ENCODE measurements at regions not wholly inside any gene's neighbourhood (a gene's known extent, or its start where the extent isn't known, plus 50 kb on each side); places are given as distances from the start of the nearest gene placed in this dataset.

- Mint-ChIP-seq H3K4me1 (no peaks in the 10 kb centered on the region), H3K27ac (no peak overlapping the region), H3K4me3 (no peak overlapping the region), H3K9me3 (peaks cover 0 to 10% (median 6%) of the 10 kb centered on the region in 7 donors), H3K36me3 (no peaks in the 10 kb centered on the region), H3K27me3 (no peaks in the 10 kb centered on the region)
- H3K4me3 ChIP-seq (ENCODE audit: low read depth, low read length), result no peak overlapping the region
- no peaks in the 10 kb centered on the region for H3K27me3 ChIP-seq (ENCODE audit: control insufficient read depth, insufficient read depth, low read length)
- no peak for ATAC-seq (ENCODE audit: low read depth in 2 of 2)
- H3K27ac ChIP-seq (ENCODE audit: insufficient read depth, low read length, poor library complexity, severe bottlenecking), result no peak overlapping the region
- H3K4me1 ChIP-seq (ENCODE audit: control insufficient read depth, insufficient read depth, low read length, poor library complexity, severe bottlenecking), result no peaks in the 10 kb centered on the region
- H3K9me3 ChIP-seq (ENCODE audit: control insufficient read depth in 2 of 2, low read length in 2 of 2), result no peaks in the 10 kb centered on the region
- DNase-seq, result no peak
- H3K36me3 ChIP-seq (ENCODE audit: control insufficient read depth, insufficient read depth, low read length), result no peaks in the 10 kb centered on the region
Measured at GRCh38 chr4:45640281-45640680, 483.6 kb downstream of the GABRG1 start.

DNA sequence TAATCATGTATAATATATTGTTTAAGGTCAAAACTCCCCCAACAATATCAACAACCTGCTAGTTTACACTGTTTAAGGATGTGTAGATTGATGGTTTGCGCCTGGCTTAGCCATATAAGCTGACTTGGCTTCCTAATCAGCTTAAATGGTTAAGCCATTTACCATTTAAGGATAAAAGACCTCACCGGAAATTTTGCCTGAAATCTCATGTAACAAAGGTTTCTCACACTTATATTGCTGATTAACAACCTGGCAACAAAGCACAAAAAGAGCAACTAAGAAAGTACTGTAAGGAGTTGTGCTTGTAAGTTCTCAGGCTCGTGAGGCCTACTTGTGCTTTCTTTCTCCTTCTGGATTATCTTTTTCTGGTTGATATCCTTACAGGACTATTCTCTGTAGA, 485.2 kb downstream of the GABRG1 start:
- no peaks in the 10 kb centered on the region for H3K36me3 Mint-ChIP-seq

DNA sequence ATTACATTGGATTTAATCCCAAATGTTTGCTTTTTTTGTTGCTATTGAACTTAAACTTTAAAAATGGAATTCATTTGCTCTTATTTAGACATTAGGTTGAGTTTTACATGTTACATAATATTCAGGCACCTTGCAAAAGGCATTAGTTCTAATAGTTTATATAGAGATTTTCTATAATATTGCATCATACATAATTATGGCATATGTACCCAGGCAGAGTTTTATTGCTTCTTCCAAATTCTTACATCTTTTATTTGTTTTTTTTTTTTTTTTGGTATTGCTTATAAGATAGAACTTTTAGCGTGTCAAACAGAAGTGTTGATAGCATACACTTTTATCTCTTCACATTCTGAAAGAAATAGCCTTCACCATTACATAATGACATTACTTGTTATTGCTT, 487.7 kb downstream of the GABRG1 start:
- Histone ChIP-seq H3K36me3 (ENCODE audit: control insufficient read depth, insufficient read depth, low read length) (no peaks in the 10 kb centered on the region), H3K9me3 (ENCODE audit: control insufficient read depth in 2 of 2, low read length in 2 of 2) (no peaks in the 10 kb centered on the region), H3K4me3 (ENCODE audit: low read depth, low read length) (no peak overlapping the region), H3K4me1 (ENCODE audit: control insufficient read depth, insufficient read depth, low read length, poor library complexity, severe bottlenecking) (no peaks in the 10 kb centered on the region), H3K27me3 (ENCODE audit: control insufficient read depth, insufficient read depth, low read length) (no peaks in the 10 kb centered on the region), H3K27ac (ENCODE audit: insufficient read depth, low read length, poor library complexity, severe bottlenecking) (no peak overlapping the region)
- Mint-ChIP-seq H3K4me1 (no peaks in the 10 kb centered on the region), H3K9me3 (peaks cover 0 to 10% (median 5%) of the 10 kb centered on the region in 7 donors), H3K4me3 (no peak overlapping the region), H3K27ac (no peak overlapping the region), H3K27me3 (no peaks in the 10 kb centered on the region), H3K36me3 (no peaks in the 10 kb centered on the region)
- DNase-seq (no peak), ATAC-seq (ENCODE audit: low read depth in 2 of 2) (no peak)

More for the DNA sequence above, 485.2 kb downstream of the GABRG1 start:
- ATAC-seq (ENCODE audit: low read depth in 2 of 2) (no peak), DNase-seq (no peak)
- Histone ChIP-seq H3K4me1 (ENCODE audit: control insufficient read depth, insufficient read depth, low read length, poor library complexity, severe bottlenecking) (no peaks in the 10 kb centered on the region), H3K27ac (ENCODE audit: insufficient read depth, low read length, poor library complexity, severe bottlenecking) (no peak overlapping the region), H3K9me3 (ENCODE audit: control insufficient read depth in 2 of 2, low read length in 2 of 2) (no peaks in the 10 kb centered on the region), H3K4me3 (ENCODE audit: low read depth, low read length) (no peak overlapping the region), H3K36me3 (ENCODE audit: control insufficient read depth, insufficient read depth, low read length) (no peaks in the 10 kb centered on the region), H3K27me3 (ENCODE audit: control insufficient read depth, insufficient read depth, low read length) (no peaks in the 10 kb centered on the region)
- Mint-ChIP-seq H3K27me3 (no peaks in the 10 kb centered on the region), H3K4me1 (no peaks in the 10 kb centered on the region), H3K4me3 (no peak overlapping the region), H3K9me3 (peaks cover 0 to 9% (median 6%) of the 10 kb centered on the region in 7 donors), H3K27ac (no peak overlapping the region)

GRCh38 chr4:45629717-45630116, 494.1 kb downstream of the GABRG1 start:
- Mint-ChIP-seq H3K27ac (no peak overlapping the region), H3K9me3 (peaks cover 3 to 14% (median 6%) of the 10 kb centered on the region in 7 donors), H3K4me3 (no peak overlapping the region), H3K27me3 (no peaks in the 10 kb centered on the region), H3K4me1 (no peaks in the 10 kb centered on the region), H3K36me3 (no peaks in the 10 kb centered on the region)
- ATAC-seq (ENCODE audit: low read depth in 2 of 2) (no peak), DNase-seq (no peak)
- Histone ChIP-seq H3K27me3 (ENCODE audit: control insufficient read depth, insufficient read depth, low read length) (no peaks in the 10 kb centered on the region), H3K9me3 (ENCODE audit: control insufficient read depth in 2 of 2, low read length in 2 of 2) (no peaks in the 10 kb centered on the region), H3K4me1 (ENCODE audit: control insufficient read depth, insufficient read depth, low read length, poor library complexity, severe bottlenecking) (no peaks in the 10 kb centered on the region), H3K27ac (ENCODE audit: insufficient read depth, low read length, poor library complexity, severe bottlenecking) (no peak overlapping the region), H3K36me3 (ENCODE audit: control insufficient read depth, insufficient read depth, low read length) (no peaks in the 10 kb centered on the region), H3K4me3 (ENCODE audit: low read depth, low read length) (no peak overlapping the region)

GRCh38 chr4:45621971-45622370, 501.9 kb downstream of the GABRG1 start:
- Histone ChIP-seq H3K27me3 (ENCODE audit: control insufficient read depth, insufficient read depth, low read length) (no peaks in the 10 kb centered on the region), H3K36me3 (ENCODE audit: control insufficient read depth, insufficient read depth, low read length) (no peaks in the 10 kb centered on the region), H3K27ac (ENCODE audit: insufficient read depth, low read length, poor library complexity, severe bottlenecking) (no peak overlapping the region), H3K4me3 (ENCODE audit: low read depth, low read length) (no peak overlapping the region), H3K9me3 (ENCODE audit: control insufficient read depth in 2 of 2, low read length in 2 of 2) (no peaks in the 10 kb centered on the region), H3K4me1 (ENCODE audit: control insufficient read depth, insufficient read depth, low read length, poor library complexity, severe bottlenecking) (no peaks in the 10 kb centered on the region)
- H3K27ac Mint-ChIP-seq, result no peak overlapping the region
- H3K4me3 Mint-ChIP-seq, result no peak overlapping the region
- ATAC-seq (ENCODE audit: low read depth in 2 of 2), result no peak
- no peaks in the 10 kb centered on the region for H3K4me1 Mint-ChIP-seq
- H3K9me3 Mint-ChIP-seq, result peaks cover 0 to 5% (median 4%) of the 10 kb centered on the region in 7 donors
- no peaks in the 10 kb centered on the region for H3K27me3 Mint-ChIP-seq
- H3K36me3 Mint-ChIP-seq, result no peaks in the 10 kb centered on the region
- DNase-seq, result no peak

DNA sequence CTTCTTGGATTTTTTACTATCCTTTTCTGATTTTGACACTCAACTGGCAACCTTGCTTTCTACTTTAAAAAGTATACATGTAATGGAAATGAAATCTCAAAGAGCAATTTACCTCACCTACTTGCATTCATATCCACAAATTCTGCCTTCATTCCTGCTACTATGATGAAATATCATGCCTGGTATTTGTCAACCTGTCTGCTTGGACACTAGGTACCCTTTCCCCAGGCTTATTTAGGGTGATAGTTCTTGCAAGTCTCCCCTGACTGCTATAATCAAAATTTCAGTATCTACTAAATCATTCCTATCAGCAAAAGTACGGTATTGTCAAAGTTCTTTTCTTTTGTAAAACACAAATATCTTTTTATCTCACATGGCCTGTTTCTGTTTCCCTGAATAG, 503.0 kb downstream of the GABRG1 start:
- H3K27me3 Mint-ChIP-seq, result no peaks in the 10 kb centered on the region
- peaks cover 0 to 8% (median 4%) of the 10 kb centered on the region in 7 donors for H3K9me3 Mint-ChIP-seq
- Histone ChIP-seq H3K27ac (ENCODE audit: insufficient read depth, low read length, poor library complexity, severe bottlenecking) (no peak overlapping the region), H3K27me3 (ENCODE audit: control insufficient read depth, insufficient read depth, low read length) (no peaks in the 10 kb centered on the region), H3K9me3 (ENCODE audit: control insufficient read depth in 2 of 2, low read length in 2 of 2) (no peaks in the 10 kb centered on the region), H3K4me1 (ENCODE audit: control insufficient read depth, insufficient read depth, low read length, poor library complexity, severe bottlenecking) (no peaks in the 10 kb centered on the region), H3K36me3 (ENCODE audit: control insufficient read depth, insufficient read depth, low read length) (no peaks in the 10 kb centered on the region), H3K4me3 (ENCODE audit: low read depth, low read length) (no peak overlapping the region)
- H3K27ac Mint-ChIP-seq, result no peak overlapping the region
- ATAC-seq (ENCODE audit: low read depth in 2 of 2) (no peak), DNase-seq (no peak)
- H3K4me3 Mint-ChIP-seq, result no peak overlapping the region
- H3K36me3 Mint-ChIP-seq, result no peaks in the 10 kb centered on the region
- H3K4me1 Mint-ChIP-seq, result no peaks in the 10 kb centered on the region

DNA sequence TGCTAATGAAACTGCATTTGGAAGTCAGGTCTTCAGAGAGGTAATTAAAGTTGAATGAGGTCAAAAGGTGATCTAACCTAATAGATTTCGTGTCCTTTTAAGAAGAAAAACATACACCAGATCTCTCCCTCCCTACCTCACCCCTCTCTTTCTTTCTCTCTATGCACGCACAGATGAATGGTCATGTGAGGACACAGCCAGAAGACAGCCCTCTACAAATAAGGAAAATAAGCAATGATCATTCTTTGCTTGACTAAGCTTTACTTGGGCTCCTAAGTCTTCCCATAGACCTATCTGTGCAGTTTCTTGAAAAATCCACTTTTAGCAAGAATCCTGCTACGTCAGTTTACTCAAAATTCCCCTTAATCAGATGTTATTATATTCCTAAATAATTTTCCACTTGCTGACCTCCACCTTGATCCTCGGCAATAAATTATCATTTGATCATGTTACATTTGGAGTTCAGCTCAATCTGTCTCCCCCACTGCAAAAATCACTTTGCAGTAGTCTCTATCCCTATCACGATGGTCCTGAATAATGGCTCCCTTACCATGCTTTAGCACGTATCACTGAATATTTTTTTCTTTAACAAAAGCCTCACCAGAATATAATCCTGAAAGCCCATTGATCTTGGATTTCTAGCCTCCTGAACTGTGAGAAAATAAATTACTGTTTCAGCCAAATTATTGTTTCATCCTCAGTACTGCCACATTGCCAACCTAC, 527.3 kb downstream of the GABRG1 start:
- H3K9me3 Mint-ChIP-seq, result peaks cover 0 to 19% (median 5%) of the 10 kb centered on the region in 7 donors
- Histone ChIP-seq H3K4me1 (ENCODE audit: control insufficient read depth, insufficient read depth, low read length, poor library complexity, severe bottlenecking) (no peaks in the 10 kb centered on the region), H3K9me3 (ENCODE audit: control insufficient read depth in 2 of 2, low read length in 2 of 2) (peaks cover 0 to 2% of the 10 kb centered on the region in 2 experiments), H3K36me3 (ENCODE audit: control insufficient read depth, insufficient read depth, low read length) (no peaks in the 10 kb centered on the region), H3K27me3 (ENCODE audit: control insufficient read depth, insufficient read depth, low read length) (no peaks in the 10 kb centered on the region), H3K27ac (ENCODE audit: insufficient read depth, low read length, poor library complexity, severe bottlenecking) (no peak overlapping the region), H3K4me3 (ENCODE audit: low read depth, low read length) (no peak overlapping the region)
- no peak for DNase-seq
- no peaks in the 10 kb centered on the region for H3K36me3 Mint-ChIP-seq
- no peak overlapping the region for H3K27ac Mint-ChIP-seq
- ATAC-seq (ENCODE audit: low read depth in 2 of 2), result no peak
- H3K4me3 Mint-ChIP-seq, result no peak overlapping the region
- no peaks in the 10 kb centered on the region for H3K27me3 Mint-ChIP-seq
- H3K4me1 Mint-ChIP-seq, result no peaks in the 10 kb centered on the region

GRCh38 chr4:45580334-45580733, 543.5 kb downstream of the GABRG1 start:
- H3K4me3 ChIP-seq (ENCODE audit: low read depth, low read length), result no peak overlapping the region
- H3K27ac Mint-ChIP-seq, result no peak overlapping the region
- H3K9me3 Mint-ChIP-seq, result peaks cover 2 to 21% (median 8%) of the 10 kb centered on the region in 7 donors
- ATAC-seq (ENCODE audit: low read depth in 2 of 2), result no peak
- H3K27ac ChIP-seq (ENCODE audit: insufficient read depth, low read length, poor library complexity, severe bottlenecking), result no peak overlapping the region
- H3K4me3 Mint-ChIP-seq, result no peak overlapping the region
- H3K36me3 Mint-ChIP-seq, result no peaks in the 10 kb centered on the region
- no peak for DNase-seq
- no peaks in the 10 kb centered on the region for H3K4me1 ChIP-seq (ENCODE audit: control insufficient read depth, insufficient read depth, low read length, poor library complexity, severe bottlenecking)
- H3K36me3 ChIP-seq (ENCODE audit: control insufficient read depth, insufficient read depth, low read length), result no peaks in the 10 kb centered on the region
- H3K27me3 Mint-ChIP-seq, result no peaks in the 10 kb centered on the region
- H3K4me1 Mint-ChIP-seq, result no peaks in the 10 kb centered on the region
- peaks cover 0 to 5% of the 10 kb centered on the region in 2 experiments for H3K9me3 ChIP-seq (ENCODE audit: control insufficient read depth in 2 of 2, low read length in 2 of 2)
- no peaks in the 10 kb centered on the region for H3K27me3 ChIP-seq (ENCODE audit: control insufficient read depth, insufficient read depth, low read length)

Measured in CD4-positive, CD25-positive, alpha-beta regulatory T cell (primary cell).